ENCODE measurements at regions not wholly inside any gene's neighbourhood (a gene's known extent, or its start where the extent isn't known, plus 50 kb on each side); places are given as distances from the start of the nearest gene placed in this dataset.

GRCh38 chr14:89504091-89504490 is 87.1 kb upstream of the FOXN3 start:
- TF ChIP-seq CTCF (IDR thresholded peaks at IDR 0.05; ENCODE audit: low read depth, low read length) (no peak), EZH2phosphoT487 (IDR thresholded peaks at IDR 0.05; ENCODE audit: low read depth) (no peak)

Measured in OCI-LY3 (cell line).